Chondrocyte (in vitro differentiated cells): ENCODE measurements at regions not wholly inside any gene's neighbourhood (a gene's known extent, or its start where the extent isn't known, plus 50 kb on each side); places are given as distances from the start of the nearest gene placed in this dataset.

ENCODE experiments used
- DNase-seq: peaks from one replicate; pipeline ENCODE4 v3.0.0; 2021; ENCODE audit warnings: mixed read lengths, low spot score
- H3K27ac Mint-ChIP-seq: one replicate; pipeline ENCODE4 v1.8.0; 2021; ENCODE audit warnings: mild to moderate bottlenecking, moderate library complexity, mixed read lengths; ENCODE audit not compliant: unreplicated experiment
- H3K27me3 Mint-ChIP-seq: 2 replicates; pipeline ENCODE4 v1.8.0; 2021; ENCODE audit warnings: low read depth, mixed read lengths
- H3K36me3 Mint-ChIP-seq: 2 replicates; pipeline ENCODE4 v1.8.0; 2021; ENCODE audit warnings: low read depth, mixed read lengths
- H3K4me1 Mint-ChIP-seq: 2 replicates; pipeline ENCODE4 v1.8.0; 2021; ENCODE audit warnings: low read depth, mild to moderate bottlenecking, mixed read lengths
- H3K4me3 Mint-ChIP-seq: one replicate; pipeline ENCODE4 v1.8.0; 2021; ENCODE audit warnings: mild to moderate bottlenecking, moderate library complexity, mixed read lengths; ENCODE audit not compliant: unreplicated experiment
- H3K9me3 Mint-ChIP-seq: 2 replicates; pipeline ENCODE4 v1.8.0; 2021; ENCODE audit warnings: low read depth, mixed read lengths
- TF ChIP-seq, protein P1 (sequence below): fragments of 200-600 bp; sonication (generic); IDR thresholded peaks from 2 replicates; pipeline ENCODE4 v1.5.0; 2021; ENCODE audit warnings: antibody characterized with exemption, mild to moderate bottlenecking, moderate library complexity

DNA sequence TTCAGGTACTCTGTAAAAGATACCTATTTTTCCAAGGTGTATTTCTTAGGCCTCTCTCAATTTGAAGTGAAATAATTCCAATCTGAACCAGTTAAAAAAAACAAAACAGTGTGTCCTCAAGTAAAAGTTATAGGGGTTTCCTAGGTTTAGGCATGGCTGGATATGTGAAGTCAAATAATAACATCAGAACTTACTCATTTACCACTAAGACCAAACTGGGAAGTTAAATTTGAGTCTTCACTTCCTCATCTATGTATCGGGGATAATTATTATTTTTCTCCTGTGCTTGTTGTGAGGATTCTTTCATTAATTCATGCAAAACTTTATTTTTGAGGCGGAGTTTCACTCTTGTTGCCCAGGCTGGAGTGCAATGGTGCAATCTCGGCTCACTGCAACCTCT lies 86.2 kb upstream of the PTPRK start:
- H3K4me3 Mint-ChIP-seq = no peak overlapping the region
- H3K4me1 Mint-ChIP-seq = peaks cover 4% of the 10 kb centered on the region
- no peak for DNase-seq
- TF ChIP-seq, protein P1, sequence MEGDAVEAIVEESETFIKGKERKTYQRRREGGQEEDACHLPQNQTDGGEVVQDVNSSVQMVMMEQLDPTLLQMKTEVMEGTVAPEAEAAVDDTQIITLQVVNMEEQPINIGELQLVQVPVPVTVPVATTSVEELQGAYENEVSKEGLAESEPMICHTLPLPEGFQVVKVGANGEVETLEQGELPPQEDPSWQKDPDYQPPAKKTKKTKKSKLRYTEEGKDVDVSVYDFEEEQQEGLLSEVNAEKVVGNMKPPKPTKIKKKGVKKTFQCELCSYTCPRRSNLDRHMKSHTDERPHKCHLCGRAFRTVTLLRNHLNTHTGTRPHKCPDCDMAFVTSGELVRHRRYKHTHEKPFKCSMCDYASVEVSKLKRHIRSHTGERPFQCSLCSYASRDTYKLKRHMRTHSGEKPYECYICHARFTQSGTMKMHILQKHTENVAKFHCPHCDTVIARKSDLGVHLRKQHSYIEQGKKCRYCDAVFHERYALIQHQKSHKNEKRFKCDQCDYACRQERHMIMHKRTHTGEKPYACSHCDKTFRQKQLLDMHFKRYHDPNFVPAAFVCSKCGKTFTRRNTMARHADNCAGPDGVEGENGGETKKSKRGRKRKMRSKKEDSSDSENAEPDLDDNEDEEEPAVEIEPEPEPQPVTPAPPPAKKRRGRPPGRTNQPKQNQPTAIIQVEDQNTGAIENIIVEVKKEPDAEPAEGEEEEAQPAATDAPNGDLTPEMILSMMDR = no peak
- H3K36me3 Mint-ChIP-seq = no peaks in the 10 kb centered on the region
- no peaks in the 10 kb centered on the region for H3K27me3 Mint-ChIP-seq
- no peaks in the 10 kb centered on the region for H3K9me3 Mint-ChIP-seq
- no peak overlapping the region for H3K27ac Mint-ChIP-seq

DNA sequence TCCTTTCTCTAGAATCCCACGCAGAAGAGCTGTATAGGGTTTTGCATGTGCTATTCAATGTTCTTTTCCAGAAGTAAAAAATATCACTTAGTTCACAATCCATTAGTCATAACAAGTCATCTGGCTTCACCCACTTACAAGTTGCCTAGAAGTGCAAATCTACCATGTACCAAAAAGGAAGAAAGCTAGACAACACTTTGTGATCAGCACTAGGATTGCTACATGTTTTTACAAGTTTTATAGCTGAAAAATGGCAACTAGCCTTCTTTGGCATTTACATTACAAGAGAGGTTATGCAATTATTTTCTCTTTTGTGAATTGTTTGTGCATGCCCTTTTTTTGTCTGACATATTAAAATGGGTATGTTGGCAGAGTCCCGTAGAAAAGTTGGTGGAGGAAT lies 85.6 kb upstream of the PTPRK start:
- Mint-ChIP-seq H3K9me3 (no peaks in the 10 kb centered on the region), H3K27ac (no peak overlapping the region), H3K27me3 (no peaks in the 10 kb centered on the region), H3K4me1 (peaks cover 10% of the 10 kb centered on the region), H3K4me3 (no peak overlapping the region), H3K36me3 (no peaks in the 10 kb centered on the region)
- no peak for DNase-seq
- TF ChIP-seq, protein P1 = no peak

DNA sequence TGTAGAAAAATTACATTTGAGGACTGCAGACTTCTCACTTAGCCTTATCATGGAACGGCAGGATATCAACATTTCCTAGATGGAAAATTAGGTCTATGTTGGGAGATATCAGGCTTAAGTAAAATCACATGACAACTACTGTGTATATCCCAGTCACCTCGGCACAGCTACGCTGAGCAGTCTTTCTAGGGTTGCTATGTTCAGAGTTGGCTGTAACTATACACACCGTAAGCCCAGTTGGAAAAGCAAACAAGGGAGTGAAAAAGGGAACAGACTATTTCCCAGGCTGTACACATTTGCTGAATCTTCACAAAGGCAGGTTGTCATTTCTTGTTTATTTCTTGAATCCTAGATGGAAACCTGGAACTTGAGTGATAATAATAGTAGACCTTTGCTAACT lies 80.7 kb upstream of the PTPRK start:
- Mint-ChIP-seq H3K27ac (peak overlapping the region; percentile 71), H3K4me3 (no peak overlapping the region), H3K9me3 (no peaks in the 10 kb centered on the region), H3K27me3 (no peaks in the 10 kb centered on the region), H3K36me3 (no peaks in the 10 kb centered on the region), H3K4me1 (peaks cover 28% of the 10 kb centered on the region)
- TF ChIP-seq, protein P1 = no peak
- no peak for DNase-seq

DNA sequence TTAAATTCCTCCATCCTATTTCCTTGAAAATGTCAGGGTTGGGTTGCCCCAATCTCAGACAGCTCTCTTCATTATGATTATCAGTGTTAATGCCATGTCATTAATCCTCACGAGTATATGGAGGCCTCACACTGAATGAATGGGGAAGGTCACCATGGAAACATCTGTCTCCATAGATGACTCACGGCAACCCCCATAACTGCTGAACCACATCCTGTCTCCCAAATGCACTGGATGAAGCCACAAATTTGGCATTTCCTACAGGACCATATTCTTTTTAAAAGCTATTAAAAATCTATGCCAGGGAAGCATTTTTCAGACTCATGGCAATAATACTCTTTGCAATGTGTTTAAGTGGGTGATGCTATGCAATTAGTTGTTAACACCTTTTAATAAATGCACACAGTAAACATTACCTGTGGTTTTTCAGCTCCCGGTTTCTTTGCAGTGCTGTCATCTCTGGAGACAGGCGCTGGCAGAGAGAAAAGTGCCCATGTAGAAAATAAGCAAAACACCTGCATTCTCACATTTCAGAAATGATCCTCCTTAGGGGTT lies 80.1 kb upstream of the PTPRK start:
- DNase-seq = no peak
- Mint-ChIP-seq H3K4me3 (no peak overlapping the region), H3K27me3 (no peaks in the 10 kb centered on the region), H3K4me1 (peaks cover 31% of the 10 kb centered on the region), H3K27ac (peak overlapping the region; percentile 88), H3K36me3 (no peaks in the 10 kb centered on the region), H3K9me3 (no peaks in the 10 kb centered on the region)
- TF ChIP-seq, protein P1 = no peak

DNA sequence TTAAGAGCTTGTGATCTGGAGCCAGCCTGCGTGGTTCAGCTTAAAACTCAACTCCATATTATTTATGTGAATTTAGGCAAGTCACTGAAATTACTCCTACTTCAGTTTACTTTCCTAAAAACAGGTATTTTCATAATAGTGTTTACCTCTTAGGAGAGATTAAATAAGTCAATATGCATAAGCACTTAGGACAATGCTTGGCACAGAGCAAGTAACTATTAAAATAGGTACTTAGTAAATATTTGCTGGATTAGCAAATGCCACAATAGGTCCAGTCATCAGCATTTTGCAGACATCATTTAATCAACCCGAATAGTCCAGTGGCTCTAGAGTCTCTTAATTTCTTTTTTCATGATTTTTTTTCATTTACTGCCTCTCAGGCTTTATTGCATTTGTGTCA lies 78.6 kb upstream of the PTPRK start:
- no peak overlapping the region for H3K27ac Mint-ChIP-seq
- no peaks in the 10 kb centered on the region for H3K27me3 Mint-ChIP-seq

More for the DNA sequence above, 78.6 kb upstream of the PTPRK start:
- Mint-ChIP-seq H3K4me3 (no peak overlapping the region), H3K4me1 (peaks cover 34% of the 10 kb centered on the region), H3K36me3 (no peaks in the 10 kb centered on the region), H3K9me3 (no peaks in the 10 kb centered on the region)
- DNase-seq = no peak
- TF ChIP-seq, protein P1 = no peak
